ENCODE measurements at regions not wholly inside any gene's neighbourhood (a gene's known extent, or its start where the extent isn't known, plus 50 kb on each side); places are given as distances from the start of the nearest gene placed in this dataset.

GRCh38 chr7:45972629-45973312 lies 51.7 kb upstream of the IGFBP3 start:
- DNase-seq = no peak

GRCh38 chr7:45971661-45972175 lies 50.6 kb upstream of the IGFBP3 start:
- no peak for DNase-seq

DNA sequence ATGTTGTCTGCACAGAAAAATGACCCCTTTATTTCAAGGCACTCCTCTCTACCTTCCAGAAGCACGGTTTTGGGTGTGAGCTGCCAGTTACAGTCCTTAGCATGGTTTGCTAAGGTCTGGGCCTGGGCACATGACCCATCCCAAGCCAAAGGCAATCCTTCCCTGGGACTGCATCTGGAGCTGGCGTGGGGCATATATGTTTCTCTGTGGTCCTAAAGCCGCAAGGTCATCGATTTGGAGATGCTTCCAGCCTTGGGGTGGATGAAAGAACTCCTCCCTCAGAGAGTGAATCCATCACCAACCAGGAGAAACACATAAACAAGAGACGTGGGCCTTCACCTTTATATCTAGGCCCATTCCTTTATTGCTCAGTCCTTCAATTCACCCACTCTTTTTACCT lies 50.1 kb upstream of the IGFBP3 start:
- DNase-seq = no peak
